Thyroid gland (tissue), 4 donors: ENCODE measurements at regions not wholly inside any gene's neighbourhood (a gene's known extent, or its start where the extent isn't known, plus 50 kb on each side); places are given as distances from the start of the nearest gene placed in this dataset.

ENCODE experiments used
- POLR2A ChIP-seq, 2 donors: fragments of 450-650 bp; IDR thresholded peaks; one replicate each; pipeline ENCODE4 v1.6.1; 2017; ENCODE audit warnings: antibody characterized with exemption in 2 of 2, mild to moderate bottlenecking in 2 of 2, moderate library complexity in 1 of 2
- TF ChIP-seq, protein P1 (sequence below), 6 experiments: fragments of 200-600 bp in 3 of 6; fragments of 450-650 bp in 3 of 6; sonication (generic) in 3 of 6; IDR thresholded peaks; one replicate each; pipeline ENCODE4 v1.5.1; 2016 to 2019; ENCODE audit warnings: antibody characterized with exemption in 6 of 6, mild to moderate bottlenecking in 2 of 6, inconsistent platforms in 1 of 6, moderate library complexity in 1 of 6

DNA sequence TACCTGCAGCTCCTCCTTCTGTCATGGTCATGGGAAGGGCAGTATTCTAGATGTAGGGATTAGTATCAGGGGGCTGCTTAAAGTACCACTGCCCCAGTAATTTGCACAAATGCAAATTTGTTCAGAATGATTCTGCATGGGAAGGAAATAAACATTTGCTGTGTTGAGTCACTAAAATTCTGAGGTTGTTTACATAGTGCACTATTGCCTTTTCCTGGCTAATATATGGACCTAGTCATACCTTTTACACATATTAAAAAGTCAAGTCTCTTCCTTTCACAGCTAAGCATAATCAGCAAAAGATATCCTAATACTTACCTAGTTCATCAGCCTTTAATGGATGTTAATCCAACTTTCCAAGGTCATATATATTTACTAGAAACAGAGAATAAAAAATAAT, 746.4 kb upstream of the NR2F2 start:
- TF ChIP-seq, protein P1, sequence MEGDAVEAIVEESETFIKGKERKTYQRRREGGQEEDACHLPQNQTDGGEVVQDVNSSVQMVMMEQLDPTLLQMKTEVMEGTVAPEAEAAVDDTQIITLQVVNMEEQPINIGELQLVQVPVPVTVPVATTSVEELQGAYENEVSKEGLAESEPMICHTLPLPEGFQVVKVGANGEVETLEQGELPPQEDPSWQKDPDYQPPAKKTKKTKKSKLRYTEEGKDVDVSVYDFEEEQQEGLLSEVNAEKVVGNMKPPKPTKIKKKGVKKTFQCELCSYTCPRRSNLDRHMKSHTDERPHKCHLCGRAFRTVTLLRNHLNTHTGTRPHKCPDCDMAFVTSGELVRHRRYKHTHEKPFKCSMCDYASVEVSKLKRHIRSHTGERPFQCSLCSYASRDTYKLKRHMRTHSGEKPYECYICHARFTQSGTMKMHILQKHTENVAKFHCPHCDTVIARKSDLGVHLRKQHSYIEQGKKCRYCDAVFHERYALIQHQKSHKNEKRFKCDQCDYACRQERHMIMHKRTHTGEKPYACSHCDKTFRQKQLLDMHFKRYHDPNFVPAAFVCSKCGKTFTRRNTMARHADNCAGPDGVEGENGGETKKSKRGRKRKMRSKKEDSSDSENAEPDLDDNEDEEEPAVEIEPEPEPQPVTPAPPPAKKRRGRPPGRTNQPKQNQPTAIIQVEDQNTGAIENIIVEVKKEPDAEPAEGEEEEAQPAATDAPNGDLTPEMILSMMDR (IDR thresholded peaks at IDR 0.05) = no peak
- TF ChIP-seq POLR2A (IDR thresholded peaks at IDR 0.05) = no peak
